Esophagus squamous epithelium (tissue), 5 donors: ENCODE measurements at regions not wholly inside any gene's neighbourhood (a gene's known extent, or its start where the extent isn't known, plus 50 kb on each side); places are given as distances from the start of the nearest gene placed in this dataset.
A peak's percentile ranks its signal among the peaks of the same experiment; 100 is the strongest.

Experiments used
- DNase-seq: peaks from one replicate; lab custom pipeline; 2025; lab: John Stamatoyannopoulos, UW
- H3K27ac ChIP-seq, 4 donors: fragments of 200-600 bp; sonication (generic); one replicate each; pipeline ENCODE4 v1.5.1; 2016 to 2019; ENCODE audit warnings: mild to moderate bottlenecking in 1 of 4
- H3K27me3 ChIP-seq, 4 donors: fragments of 200-600 bp; sonication (generic); 1 replicate in 3 of 4; 2 replicates in 1 of 4; pipeline versions ENCODE4 v1.5.1 to v1.6.0; 2017 to 2021; ENCODE audit warnings: antibody characterized with exemption in 1 of 4
- H3K36me3 ChIP-seq, 3 donors: fragments of 200-600 bp; sonication (generic); one replicate each; pipeline ENCODE4 v1.5.1; 2016 to 2019
- H3K4me1 ChIP-seq, 3 donors: fragments of 200-600 bp; sonication (generic); one replicate each; pipeline ENCODE4 v1.5.1; 2017 to 2019
- H3K4me3 ChIP-seq, 4 donors: fragments of 200-600 bp; sonication (generic); 1 replicate in 3 of 4; 2 replicates in 1 of 4; pipeline ENCODE4 v1.5.1; 2016 to 2019; ENCODE audit warnings: mild to moderate bottlenecking in 2 of 4, moderate library complexity in 1 of 4
- H3K9me3 ChIP-seq, 3 donors: fragments of 200-600 bp; sonication (generic); one replicate each; pipeline ENCODE4 v1.5.1; 2016 to 2019
- POLR2A ChIP-seq, 4 donors: fragments of 450-650 bp; IDR thresholded peaks; one replicate each; pipeline ENCODE4 v1.6.1; 2017; ENCODE audit warnings: antibody characterized with exemption in 4 of 4, mild to moderate bottlenecking in 4 of 4, moderate library complexity in 3 of 4
- WGBS, 2 donors: methylation state at CpG; one replicate each; pipeline ENCODE4 v1.1.5; 2018; 5-methylcytosine and 5-hydroxymethylcytosine counted together
- intact Hi-C: fragments of 100-400 bp; cut with DNase I; formaldehyde crosslinking; loops from one replicate; pipeline ENCODE4 v1.15.0; 2022
- TF ChIP-seq, protein P1 (sequence below), 6 experiments: fragments of 450-650 bp in 4 of 6; fragments of 200-600 bp in 2 of 6; sonication (generic) in 2 of 6; IDR thresholded peaks; one replicate each; pipeline ENCODE4 v1.5.1; 2016 to 2019; ENCODE audit warnings: antibody characterized with exemption in 6 of 6, mild to moderate bottlenecking in 4 of 6, moderate library complexity in 4 of 6
- donor health status: DM: yes; HTN: yes; CAD: no.

DNA sequence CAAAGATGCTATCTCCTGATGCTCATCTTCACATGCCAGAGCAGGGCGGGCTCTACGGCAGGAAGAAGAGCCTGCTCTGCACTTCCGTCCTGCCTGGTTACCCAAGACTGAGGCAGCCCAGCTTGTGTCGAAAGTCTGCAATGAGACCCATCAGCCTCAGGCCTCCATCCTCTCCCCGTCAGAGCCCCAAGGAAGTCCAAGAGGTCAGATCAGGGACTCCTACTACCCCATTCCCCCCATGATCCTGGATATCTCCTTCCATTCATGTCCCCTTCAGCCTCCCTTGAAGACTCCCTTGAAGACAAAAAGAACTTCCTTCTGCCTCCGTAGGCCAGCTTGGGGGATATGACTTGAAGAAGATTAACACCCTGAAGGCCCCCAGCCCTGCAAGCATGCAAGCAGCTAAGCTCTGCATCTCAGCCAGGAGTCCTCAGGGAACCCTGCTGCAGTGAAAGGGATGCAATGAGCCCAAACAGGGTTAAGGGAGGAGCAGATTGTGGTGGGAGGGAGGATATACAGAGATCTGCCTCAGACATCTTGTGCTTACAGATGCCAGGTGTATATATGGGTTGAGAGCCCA, 85.6 kb downstream of the TRIM29 start:
- peaks cover 0 to 27% (median 7%) of the 10 kb centered on the region in 3 donors for H3K4me1 ChIP-seq
- intact Hi-C loops = no loop called here
- DNase-seq = no peak

DNA sequence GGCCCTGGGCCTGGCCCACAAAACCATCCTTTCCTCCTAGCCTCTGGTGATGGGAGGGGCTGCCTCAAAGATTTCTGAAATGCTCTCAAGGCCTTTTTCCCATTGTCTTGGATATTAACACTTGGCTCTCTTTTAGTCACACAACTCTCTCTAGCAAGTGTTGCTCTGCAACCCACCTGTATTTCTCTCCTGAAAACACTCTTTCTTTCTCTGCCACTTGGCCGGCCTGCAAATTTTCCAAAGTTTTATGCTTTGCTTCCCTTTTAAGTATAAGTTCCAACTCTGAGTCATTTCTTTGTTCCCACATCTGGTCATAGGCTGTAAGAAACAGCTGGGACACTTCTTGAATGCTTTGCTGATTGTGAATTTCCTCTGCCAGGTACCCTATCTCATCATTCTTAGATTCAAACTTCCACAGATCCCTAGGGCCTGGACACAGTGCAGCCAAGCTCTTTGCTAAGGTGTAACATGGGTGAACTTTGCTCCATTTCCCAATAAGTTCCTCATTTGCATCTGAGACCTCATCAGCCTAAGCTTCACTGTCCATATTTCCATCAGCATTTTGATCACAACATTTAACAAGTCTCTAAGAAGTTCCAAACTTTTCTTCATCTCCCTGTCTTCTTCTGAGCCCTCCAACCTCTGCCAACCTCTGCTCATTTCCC, 93.8 kb downstream of the TRIM29 start:
- Histone ChIP-seq H3K9me3 (peaks cover 0 to 16% (median 11%) of the 10 kb centered on the region in 3 donors), H3K4me1 (peaks cover 0 to 14% (median 6%) of the 10 kb centered on the region in 3 donors), H3K36me3 (no peaks in the 10 kb centered on the region), H3K27ac (no peak overlapping the region), H3K27me3 (peaks cover 0 to 5% (median 0%) of the 10 kb centered on the region in 4 donors), H3K4me3 (no peak overlapping the region)
- no peak for DNase-seq
- TF ChIP-seq, protein P1, sequence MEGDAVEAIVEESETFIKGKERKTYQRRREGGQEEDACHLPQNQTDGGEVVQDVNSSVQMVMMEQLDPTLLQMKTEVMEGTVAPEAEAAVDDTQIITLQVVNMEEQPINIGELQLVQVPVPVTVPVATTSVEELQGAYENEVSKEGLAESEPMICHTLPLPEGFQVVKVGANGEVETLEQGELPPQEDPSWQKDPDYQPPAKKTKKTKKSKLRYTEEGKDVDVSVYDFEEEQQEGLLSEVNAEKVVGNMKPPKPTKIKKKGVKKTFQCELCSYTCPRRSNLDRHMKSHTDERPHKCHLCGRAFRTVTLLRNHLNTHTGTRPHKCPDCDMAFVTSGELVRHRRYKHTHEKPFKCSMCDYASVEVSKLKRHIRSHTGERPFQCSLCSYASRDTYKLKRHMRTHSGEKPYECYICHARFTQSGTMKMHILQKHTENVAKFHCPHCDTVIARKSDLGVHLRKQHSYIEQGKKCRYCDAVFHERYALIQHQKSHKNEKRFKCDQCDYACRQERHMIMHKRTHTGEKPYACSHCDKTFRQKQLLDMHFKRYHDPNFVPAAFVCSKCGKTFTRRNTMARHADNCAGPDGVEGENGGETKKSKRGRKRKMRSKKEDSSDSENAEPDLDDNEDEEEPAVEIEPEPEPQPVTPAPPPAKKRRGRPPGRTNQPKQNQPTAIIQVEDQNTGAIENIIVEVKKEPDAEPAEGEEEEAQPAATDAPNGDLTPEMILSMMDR (IDR thresholded peaks at IDR 0.05) = no peak
- TF ChIP-seq POLR2A (IDR thresholded peaks at IDR 0.05) = no peak
- 66 to 75% methylated on average over 1 of the region's 1 CpG for WGBS, 2 donors
- intact Hi-C loops = no loop called here

More for the DNA sequence above, 85.6 kb downstream of the TRIM29 start:
- TF ChIP-seq POLR2A (IDR thresholded peaks at IDR 0.05) = no peak
- TF ChIP-seq, protein P1 (IDR thresholded peaks at IDR 0.05) = no peak
- WGBS, 2 donors = 96 to 100% methylated on average over 2 to 4 of the region's 6 CpGs
- H3K27me3 ChIP-seq = no peaks in the 10 kb centered on the region
- no peaks in the 10 kb centered on the region for H3K36me3 ChIP-seq
- H3K4me3 ChIP-seq = no peak overlapping the region
- peaks cover 0 to 7% (median 4%) of the 10 kb centered on the region in 3 donors for H3K9me3 ChIP-seq
- no peak overlapping the region for H3K27ac ChIP-seq

DNA sequence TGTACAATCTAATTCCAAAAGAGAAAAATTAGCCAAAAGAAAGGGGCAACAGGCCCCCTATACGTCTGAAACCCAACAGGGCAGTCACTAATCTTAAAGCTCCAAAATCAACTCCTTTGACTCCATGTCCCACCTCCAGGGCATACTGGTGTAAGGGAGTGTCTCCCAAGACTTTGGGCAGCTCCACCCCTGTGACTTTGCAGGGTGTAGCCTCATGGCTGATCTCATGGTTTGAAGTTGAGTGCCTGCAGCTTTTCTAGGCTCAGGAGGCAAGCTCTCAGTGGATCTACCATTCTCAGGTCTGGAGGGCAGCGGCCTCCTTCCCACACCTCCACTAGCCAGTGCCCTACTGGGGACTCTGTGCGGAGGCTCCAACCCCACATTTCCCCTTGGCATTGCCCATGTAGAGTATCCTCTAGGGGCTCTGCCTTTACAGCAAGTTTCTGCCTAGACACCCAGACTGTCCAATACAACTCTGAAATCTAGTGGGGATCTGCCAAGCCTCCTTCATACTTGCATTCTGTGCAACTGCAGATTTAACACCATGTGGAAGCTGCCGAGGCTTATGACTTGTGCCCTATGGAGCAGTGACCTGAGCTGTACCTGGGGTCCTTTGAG, 94.5 kb downstream of the TRIM29 start:
- no peak overlapping the region for H3K4me3 ChIP-seq
- DNase-seq = no peak
- peaks cover 0 to 16% (median 11%) of the 10 kb centered on the region in 3 donors for H3K9me3 ChIP-seq
- H3K27me3 ChIP-seq = peaks cover 0 to 5% (median 0%) of the 10 kb centered on the region in 4 donors
- H3K27ac ChIP-seq = peak overlapping the region in 2 of 4 donors; percentile 8 to 10
- peaks cover 0 to 14% (median 6%) of the 10 kb centered on the region in 3 donors for H3K4me1 ChIP-seq
- no peaks in the 10 kb centered on the region for H3K36me3 ChIP-seq
- 58 to 77% methylated on average over 2 of the region's 4 CpGs for WGBS, 2 donors
- TF ChIP-seq, protein P1 (IDR thresholded peaks at IDR 0.05) = no peak
- no peak for TF ChIP-seq POLR2A (IDR thresholded peaks at IDR 0.05)
- intact Hi-C loops = no loop called here

DNA sequence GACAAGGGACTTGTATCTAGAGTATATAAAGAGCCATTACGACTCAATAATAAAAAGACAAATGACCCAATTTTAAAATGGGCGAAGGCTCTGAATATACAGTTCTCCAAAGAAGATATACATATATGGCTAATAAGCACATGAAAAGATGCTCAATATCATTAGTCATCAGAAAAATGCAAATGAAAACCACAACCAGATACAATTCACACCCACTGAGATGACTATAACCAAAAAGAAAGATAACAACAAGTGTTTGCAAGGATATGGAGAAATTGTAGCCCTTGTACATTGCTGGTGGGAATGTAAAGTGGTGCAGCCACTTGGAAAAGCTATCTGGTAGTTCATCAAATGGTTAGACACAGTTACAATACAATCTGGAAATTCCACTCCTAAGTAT, 96.3 kb downstream of the TRIM29 start:
- 83 to 93% methylated on average over 2 of the region's 2 CpGs for WGBS, 2 donors
- Histone ChIP-seq H3K27me3 (peaks cover 0 to 5% (median 0%) of the 10 kb centered on the region in 4 donors), H3K27ac (no peak overlapping the region), H3K4me1 (peaks cover 0 to 14% (median 6%) of the 10 kb centered on the region in 3 donors), H3K36me3 (no peaks in the 10 kb centered on the region), H3K4me3 (no peak overlapping the region), H3K9me3 (peaks cover 0 to 2% (median under 1%) of the 10 kb centered on the region in 3 donors)
- TF ChIP-seq, protein P1 (IDR thresholded peaks at IDR 0.05) = no peak
- no peak for TF ChIP-seq POLR2A (IDR thresholded peaks at IDR 0.05)
- no peak for DNase-seq
- intact Hi-C loops = no loop called here
